ENCODE measurements at regions not wholly inside any gene's neighbourhood (a gene's known extent, or its start where the extent isn't known, plus 50 kb on each side); places are given as distances from the start of the nearest gene placed in this dataset.
"Not testable (repeated sequence)": the region's sequence is repeated elsewhere in the genome, so short reads cannot be mapped to it uniquely, and the experiment has no call there.

DNA sequence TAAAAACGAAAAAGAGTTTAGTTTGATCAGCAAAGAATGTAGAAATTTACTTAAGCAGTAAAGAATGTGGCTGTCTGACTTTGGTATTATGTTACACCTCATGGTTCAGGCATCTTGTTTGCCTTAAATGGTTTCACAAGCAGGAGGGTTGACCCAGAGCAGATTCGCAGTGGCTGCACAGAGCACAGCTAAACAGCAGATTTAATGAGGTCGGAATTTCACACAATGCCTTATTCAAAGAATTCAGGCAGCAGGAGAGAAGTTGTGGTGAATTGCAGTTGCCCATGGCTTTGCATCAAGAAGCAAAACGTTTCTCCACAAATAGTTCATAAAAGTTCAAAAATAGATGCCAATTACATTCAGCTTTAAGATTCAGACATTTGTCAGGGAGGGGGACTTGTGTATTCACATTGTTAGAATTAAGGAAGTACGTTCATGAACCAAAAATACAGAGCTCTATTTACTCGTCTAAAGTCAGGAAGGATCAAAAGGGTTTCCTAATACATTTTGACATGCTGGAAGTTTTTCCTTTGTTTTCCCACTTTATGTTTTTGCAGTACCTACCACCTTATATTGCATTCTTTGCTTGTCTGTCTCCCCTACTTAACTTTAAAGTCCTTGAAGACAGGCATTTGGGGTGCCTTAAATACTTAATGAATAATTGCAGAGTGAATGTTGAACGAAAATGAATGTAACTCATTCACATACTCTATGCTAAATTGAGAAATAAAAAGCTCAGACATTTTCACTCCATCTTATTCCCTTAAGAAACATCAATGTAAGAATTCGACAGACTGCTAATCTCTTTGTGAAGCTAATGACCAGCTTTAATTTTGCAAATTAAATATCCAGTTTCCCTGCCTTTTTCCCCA lies 1163.6 kb upstream of the CITED2 start:
- DNase-seq (ENCODE audit: low read depth in 4 of 4, low spot score in 3 of 4), result peak; percentile 12 to 48 (median 27)

DNA sequence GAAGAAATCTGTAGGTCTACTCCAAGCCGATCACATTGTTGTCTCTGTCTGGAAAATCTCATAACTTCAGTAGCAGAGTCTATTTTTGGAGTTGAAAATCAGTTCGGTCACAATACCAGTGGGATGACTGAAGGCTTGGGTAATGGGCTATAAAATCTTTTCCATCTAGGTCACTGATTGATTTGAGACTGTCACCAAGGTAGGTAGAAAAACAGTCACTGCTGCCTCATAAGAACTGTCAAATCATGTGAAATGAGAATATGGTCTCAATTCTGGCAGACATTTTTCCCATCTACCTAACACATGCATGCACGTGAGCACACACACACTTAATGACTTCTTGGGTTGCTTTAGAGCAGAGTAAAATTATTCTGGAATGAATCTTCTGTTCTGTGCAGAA lies 1162.8 kb upstream of the CITED2 start:
- peak in 1 of 4 donors; percentile 2 for DNase-seq (ENCODE audit: low read depth in 4 of 4, low spot score in 3 of 4)

DNA sequence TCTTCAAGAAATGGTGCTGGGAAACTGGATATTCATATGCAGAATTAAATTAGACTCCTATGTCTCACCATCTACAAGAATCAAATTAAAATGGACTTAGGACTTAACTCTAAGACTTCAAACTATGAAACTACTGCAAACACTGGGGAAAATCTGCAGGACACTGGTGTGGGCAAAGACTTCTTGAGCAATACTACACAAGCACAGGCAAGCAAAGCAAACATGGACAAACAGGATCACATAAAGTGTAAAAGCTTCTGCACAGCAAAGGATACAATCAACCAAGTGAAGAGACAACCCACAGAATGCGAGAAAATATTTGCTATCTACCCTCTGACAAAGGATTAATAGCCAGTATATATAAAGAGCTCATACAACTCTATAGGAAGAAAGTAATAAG lies 1161.1 kb upstream of the CITED2 start:
- no peak for DNase-seq (ENCODE audit: low read depth in 4 of 4, low spot score in 3 of 4)

DNA sequence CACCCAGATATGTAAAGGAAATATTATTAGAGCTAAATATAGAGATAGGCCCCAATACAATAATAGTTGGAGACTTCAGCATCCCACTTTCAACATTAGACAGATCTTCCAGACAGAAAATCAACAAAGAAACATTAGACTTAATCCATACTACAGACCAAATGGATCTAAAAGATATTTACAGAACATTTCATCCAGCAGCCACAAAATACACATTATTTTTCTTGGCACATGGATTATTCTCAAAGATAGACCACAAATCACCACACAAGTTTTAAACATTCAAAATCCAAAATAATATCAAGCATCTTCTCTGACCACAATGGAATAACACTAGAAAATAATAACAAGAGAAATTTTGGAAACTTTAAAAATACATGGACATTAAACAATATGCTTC lies 1159.1 kb upstream of the CITED2 start:
- no peak for DNase-seq (ENCODE audit: low read depth in 4 of 4, low spot score in 3 of 4)

DNA sequence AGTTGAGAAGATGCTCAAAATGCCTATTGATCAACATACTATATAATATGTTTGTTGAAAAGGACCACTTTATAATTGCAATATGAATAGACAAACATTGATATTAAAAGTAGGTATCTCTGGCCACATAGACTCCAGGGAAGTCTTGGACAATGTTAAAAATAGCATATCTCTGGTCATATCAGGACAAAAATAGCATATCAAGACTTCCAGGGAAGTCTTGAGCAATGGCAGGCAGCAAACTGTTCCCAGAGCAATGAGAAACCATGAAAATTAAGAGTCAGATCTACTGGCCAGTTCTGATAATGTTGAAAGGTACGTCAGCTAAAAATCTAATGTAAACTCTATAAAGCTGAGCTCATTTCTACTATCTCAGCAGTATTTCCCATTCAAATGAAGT lies 1130.3 kb upstream of the CITED2 start:
- no peak for DNase-seq (ENCODE audit: low read depth in 4 of 4, low spot score in 3 of 4)

DNA sequence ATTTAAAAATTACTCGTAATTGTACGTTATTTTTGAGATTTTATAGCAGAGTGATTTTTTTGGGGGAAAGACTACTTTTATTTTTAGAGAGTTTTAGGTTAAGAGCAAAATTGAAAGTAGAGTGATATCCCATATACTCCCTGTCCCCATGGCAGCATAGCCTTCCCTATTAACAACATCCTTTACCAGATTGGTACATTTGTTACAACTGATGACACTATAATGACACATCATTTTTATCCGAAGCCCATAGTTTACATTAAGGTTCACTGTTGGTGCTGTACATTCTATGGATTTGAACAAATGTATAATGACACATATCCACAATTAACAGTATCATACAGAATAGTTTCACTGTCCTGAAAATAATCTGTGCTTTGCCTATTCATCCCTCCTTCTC lies 1126.4 kb upstream of the CITED2 start:
- DNase-seq (ENCODE audit: low read depth in 4 of 4, low spot score in 3 of 4), result no peak

DNA sequence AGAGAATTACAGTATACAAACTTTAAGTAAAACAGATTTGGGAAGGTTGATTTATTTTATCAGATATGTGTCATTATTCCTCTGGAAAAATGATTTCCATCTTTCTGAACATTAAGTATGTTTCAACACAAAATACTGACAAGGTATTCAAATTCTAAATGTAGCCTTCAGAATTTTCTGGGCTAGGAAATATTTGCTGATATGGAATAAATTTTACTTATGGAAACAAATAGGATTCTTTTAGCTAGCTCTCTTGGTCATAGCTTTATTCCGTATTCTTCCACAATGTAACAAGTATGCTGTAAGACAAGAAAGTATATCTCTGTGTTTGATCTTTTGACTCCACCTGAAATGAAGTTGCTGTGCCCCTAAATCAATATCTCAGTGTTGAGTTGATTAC lies 1125.2 kb upstream of the CITED2 start:
- DNase-seq (ENCODE audit: low read depth in 4 of 4, low spot score in 3 of 4), result no peak

DNA sequence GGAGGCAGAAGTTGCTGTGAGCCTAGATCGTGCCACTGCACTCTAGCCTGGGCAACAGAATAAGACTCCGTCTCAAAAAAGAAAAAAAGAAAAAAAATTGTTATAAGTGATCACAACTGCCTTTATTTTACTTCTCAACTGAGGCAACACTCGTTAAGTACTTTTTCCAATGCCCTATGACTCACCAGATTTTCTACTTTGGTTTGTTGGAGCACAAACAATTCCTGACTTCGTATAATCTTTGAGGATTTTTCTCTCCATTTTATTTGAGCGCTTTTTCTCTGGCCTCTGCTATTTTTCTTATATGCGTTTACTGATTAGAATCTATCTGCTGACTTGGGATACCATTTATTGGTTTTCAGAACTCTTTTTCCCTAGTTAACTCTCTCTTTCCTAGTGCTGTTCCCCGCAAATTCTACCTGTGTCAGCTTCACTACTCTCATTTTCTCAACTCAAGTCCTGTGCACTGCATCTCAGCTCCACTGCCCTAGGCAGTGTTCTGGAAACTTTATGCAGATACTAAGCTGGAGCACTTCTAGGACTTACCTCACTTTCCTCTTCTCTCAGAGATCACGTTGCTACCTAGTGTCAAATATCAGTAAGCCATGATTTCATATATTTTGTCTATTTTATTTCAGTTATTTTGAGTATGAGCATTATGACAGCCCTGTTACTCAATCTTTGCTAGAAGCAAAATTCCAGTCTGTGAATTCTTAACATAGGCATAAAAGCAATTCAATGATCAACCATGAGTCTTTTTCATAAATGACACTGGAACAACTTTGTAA lies 1120.1 kb upstream of the CITED2 start:
- no peak for DNase-seq (ENCODE audit: low read depth in 4 of 4, low spot score in 3 of 4)

DNA sequence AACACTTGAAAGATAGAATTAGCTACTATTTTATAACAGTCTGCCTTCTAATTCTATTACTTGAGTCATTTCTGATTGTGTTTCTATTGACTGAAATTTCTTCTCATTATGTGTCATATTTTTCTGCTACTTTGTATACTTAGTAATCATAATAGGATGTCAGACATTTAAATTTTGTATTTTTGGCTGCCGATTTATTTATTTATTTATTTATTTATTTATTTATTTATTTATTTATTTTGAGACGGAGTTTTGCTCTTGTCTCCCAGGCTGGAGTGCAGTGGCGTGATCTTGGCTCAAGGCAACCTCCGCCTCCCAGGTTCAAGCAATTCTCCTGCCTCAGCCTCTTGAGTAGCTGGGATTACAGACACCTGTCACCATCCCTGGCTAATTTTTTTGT lies 1119.0 kb upstream of the CITED2 start:
- DNase-seq (ENCODE audit: low read depth in 4 of 4, low spot score in 3 of 4), result not testable (repeated sequence)

DNA sequence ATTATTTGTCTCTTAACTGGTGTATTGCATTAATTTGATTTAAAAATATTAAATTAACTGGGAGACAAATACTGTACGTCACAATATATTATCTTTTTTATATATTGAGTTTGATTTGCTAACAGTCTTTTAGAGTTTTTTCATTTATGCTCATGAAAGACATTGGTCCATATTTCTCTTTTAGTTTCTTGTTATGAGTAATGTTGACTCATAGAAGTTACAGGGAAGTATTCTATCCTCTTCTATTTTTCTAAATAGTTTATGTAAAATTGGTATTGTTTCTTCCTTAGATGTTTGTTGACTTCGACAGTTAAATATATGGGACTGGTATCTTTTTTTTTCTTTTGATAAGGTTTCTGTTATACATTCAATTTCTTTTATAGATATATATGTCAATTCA lies 1115.6 kb upstream of the CITED2 start:
- DNase-seq (ENCODE audit: low read depth in 4 of 4, low spot score in 3 of 4), result no peak

DNA sequence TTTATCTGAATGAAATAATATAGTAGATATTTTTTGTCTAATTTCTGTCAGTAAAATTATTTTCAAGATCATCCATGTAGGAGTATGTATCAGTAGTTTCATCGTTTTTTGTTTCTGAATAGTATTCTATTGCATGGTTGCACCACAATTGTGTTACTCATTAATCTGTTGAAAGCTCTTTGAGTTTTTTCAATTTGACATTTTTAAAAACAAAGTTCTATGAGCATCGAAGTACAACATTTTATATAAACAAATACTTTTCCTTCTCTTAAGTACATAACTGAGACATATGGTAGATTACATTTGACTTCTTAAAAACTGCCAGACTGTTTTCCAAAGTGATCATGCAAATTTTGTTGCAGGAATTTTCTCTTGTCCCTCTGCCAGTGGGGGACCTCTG lies 1113.1 kb upstream of the CITED2 start:
- DNase-seq (ENCODE audit: low read depth in 4 of 4, low spot score in 3 of 4), result no peak

DNA sequence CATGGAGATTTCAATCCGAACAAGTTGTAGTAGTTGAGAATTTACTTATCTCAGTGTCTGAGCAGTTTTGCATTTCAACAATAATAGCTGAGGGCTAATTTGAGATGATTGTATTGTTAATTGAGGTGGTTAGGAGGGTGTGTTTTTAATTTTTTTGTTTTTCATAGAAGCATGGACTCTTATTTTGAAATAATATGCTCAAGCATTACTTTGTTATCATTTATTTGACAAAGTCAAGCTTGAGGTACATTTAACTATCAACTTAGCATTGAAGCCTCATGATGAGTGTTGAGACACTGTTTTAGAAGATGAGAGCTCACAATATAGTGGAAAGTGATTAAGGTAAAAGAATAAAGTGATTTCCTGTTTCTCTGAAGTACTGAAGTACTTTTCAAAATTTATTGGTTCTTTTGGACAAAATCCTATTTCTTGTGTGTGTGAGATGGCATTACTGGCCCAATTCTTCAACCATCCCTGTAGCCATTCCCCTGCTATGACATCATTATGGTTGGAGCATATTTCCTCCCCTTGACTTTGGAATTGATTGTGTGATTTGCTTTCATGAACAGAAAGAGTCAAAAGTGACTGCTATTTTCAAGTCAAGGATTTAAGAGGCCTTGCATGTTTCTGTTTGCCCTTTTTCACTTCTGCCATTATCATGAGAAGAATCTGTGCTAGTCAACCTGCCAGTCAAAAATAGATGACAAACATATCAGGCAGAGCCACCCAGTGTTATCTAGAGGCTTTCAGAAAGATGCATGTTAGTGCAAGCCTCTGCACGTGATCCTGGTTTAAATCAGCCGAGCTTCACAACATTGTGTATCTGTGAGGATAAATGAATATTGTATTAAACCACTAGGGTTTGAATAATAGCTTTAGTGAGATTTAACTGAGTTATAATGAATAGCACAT lies 1112.3 kb upstream of the CITED2 start:
- DNase-seq (ENCODE audit: low read depth in 4 of 4, low spot score in 3 of 4), result no peak

DNA sequence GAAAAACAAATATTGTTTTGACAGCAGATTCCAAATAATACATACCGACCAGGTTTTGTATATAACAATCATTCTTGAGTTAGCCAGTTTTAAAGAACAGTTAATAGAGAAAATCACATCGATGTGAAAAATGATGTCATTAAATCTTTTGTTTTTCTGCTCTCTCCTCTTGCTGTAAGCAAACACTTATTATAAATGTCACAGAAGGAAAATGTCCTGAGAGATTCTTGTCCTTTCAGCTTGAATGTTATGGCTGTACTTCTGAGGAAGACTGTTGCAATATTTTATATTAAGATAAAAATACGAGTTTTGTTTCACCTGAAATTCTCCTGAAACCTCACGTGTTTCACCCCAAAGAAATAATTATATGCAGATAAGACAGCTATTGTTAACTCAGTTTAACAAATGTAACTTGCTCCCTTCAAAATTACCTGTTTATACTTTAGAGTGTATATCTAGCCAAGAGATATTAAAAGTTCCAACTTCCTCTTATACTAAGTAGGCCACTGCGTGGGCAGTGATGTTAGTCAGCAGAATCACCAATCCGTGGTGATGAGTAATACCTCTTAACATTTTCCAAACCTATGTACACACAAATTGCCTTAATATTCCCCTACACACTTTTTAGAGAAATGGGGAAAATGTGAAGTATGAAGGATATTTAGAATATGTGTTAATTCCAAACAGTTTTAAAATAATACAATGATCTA lies 1111.4 kb upstream of the CITED2 start:
- DNase-seq (ENCODE audit: low read depth in 4 of 4, low spot score in 3 of 4), result no peak

DNA sequence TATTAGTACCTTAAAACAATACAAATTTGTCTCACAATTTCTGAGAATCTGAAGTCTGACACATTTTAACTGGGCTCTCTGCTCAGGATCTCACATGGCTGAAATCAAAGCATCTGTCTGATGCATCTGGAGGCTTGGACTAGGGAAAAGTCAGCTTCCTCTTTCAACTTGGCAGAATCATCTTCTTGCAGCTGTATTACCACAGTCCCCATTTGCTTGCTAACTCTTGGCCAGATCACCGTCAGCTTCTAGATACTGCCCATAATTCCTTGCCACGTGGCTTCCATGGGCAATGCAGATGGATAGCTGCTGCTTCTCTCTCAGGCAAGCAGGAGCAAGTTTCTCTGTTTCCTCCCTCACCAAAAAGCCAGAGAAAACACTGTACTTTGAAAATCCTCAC lies 1106.4 kb upstream of the CITED2 start:
- DNase-seq (ENCODE audit: low read depth in 4 of 4, low spot score in 3 of 4), result no peak

DNA sequence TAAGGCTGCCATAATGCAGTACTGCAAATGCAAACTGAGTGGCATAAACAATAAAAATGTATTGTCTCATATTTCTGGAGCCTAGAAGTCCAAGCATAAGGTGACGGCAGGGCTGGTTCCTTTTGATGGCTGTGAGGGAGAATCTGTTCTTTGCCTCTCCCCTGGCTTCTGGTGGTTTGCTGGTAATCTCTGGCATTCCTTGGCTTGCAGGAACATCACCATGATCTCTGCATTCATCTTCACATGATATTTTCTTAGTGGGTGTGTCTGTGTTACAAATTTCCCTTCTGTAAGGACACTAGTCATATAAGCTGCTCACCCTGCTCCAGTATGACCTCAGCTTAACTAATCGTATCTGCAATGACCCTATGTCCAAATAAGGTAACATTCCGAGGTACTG lies 1104.2 kb upstream of the CITED2 start:
- no peak for DNase-seq (ENCODE audit: low read depth in 4 of 4, low spot score in 3 of 4)

DNA sequence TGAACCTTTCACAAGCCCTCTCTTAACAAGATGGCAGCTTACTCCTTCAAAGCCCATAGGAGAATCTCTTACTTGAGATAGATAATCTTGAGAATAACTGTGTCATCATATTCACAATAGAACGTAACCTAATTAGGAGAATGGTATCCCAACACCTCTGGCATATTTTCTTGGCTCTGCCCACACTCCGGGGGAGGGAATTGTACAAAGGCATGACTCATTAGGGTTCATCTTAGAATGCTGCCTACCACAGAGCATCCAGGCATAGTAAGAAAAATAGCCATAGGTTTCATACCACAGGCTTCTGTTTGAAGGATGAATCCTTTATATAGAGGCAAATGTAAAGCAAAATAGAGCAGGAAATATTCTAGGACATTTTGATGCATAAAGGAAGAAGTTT lies 1100.6 kb upstream of the CITED2 start:
- no peak for DNase-seq (ENCODE audit: low read depth in 4 of 4, low spot score in 3 of 4)

DNA sequence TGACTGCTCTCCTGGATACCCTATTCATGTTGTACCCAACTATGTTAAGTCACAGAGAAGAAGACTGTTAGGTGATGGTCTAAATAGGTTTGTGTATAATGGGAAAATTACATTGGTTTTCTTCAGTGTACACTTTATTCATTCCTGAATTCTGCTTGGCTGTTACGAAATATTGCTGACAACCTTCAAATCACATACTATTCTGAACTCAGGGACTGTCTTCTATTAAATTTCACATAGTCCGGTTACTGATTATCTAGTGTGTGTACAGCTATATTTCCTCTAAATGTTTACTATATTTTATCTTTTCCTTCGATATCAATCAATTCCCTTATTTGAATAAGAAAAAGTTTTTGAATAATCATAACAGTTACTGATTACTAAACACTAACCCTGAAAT lies 1090.3 kb upstream of the CITED2 start:
- no peak for DNase-seq (ENCODE audit: low read depth in 4 of 4, low spot score in 3 of 4)

DNA sequence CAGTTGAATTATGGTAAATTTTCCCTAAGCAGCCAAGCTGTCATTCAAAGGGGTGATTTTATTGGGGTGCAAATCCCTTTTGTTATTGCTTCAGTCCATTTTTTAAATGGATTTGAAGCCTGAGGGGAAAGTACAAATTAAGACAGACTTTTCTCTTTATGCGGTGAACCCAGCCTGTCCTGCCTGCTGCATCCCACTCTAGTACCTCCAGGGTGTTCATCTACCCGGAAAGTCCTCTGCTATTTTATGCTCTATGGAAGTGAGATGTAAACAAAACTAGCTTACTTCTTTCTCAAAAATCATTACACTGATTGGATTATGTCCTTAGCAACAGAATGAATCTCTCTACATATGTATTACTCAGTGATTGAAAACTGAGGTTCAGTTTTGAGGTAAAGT lies 1088.9 kb upstream of the CITED2 start:
- DNase-seq (ENCODE audit: low read depth in 4 of 4, low spot score in 3 of 4), result no peak

DNA sequence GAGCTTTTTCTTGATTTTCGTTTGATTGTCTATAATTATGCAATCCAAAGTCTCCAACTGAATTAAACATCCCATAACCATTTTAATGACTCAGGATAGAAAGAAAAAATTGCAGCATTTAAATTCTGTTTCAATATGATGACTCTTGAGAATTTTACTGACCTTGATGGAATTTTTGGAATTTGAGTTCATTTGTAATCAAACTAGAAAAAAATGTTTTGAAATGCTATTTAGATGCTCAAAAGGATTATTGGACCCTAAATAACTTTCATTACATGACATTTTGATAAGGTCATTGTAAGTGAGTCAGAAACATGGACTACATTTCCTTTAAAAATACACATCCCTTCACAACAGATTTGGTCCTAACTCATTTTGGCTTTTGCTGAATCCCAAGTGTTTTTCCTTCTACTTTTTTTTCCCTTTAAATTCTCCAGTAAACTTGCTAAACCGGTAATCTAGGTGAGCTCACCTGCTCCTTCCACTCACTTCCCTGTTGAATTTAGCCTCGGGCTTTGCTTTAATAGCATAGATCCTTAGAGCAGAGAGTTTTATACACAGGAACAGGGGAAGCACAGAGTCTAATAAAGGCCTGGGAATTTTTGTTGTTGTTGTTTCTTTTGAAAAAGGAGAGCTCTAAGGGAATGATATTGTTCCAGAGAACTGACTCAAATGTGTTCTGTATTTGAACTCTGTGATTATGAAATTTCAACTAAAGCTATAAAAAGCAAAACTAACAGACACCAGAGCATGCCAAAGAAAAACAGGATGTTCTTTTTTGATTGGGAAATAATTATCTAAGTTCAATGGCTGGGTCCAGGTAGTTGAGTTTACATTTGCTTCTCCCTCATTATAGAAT lies 1088.2 kb upstream of the CITED2 start:
- peak in 2 of 4 donors; percentile 47 to 53 for DNase-seq (ENCODE audit: low read depth in 4 of 4, low spot score in 3 of 4)
